H1 (cell line): ENCODE measurements at regions not wholly inside any gene's neighbourhood (a gene's known extent, or its start where the extent isn't known, plus 50 kb on each side); places are given as distances from the start of the nearest gene placed in this dataset.

Source experiments
- CTCF ChIA-PET: fragments of 300-600 bp; sonication (Branson Sonifier 250); formaldehyde crosslinking; loops from one replicate; lab custom pipeline; 2021; ENCODE audit not compliant: partially characterized antibody; lab: Charles Lee
- POLR2A ChIA-PET: fragments of 300-600 bp; sonication (Branson Sonifier 250); formaldehyde crosslinking; loops from one replicate; lab custom pipeline; 2021; ENCODE audit warnings: inconsistent platforms; ENCODE audit not compliant: partially characterized antibody; lab: Charles Lee
- DNase-seq, 2 experiments: peaks; one replicate each; pipeline versions ENCODE4 v3.0.0 to v3.0.0-alpha.2; 2010 to 2022; ENCODE audit warnings: low spot score in 2 of 2, low read depth in 1 of 2, mixed read lengths in 1 of 2
- FAIRE-seq: peaks from 2 replicates; lab custom pipeline; 2011; peaks lifted over from hg19 to GRCh38; lab: Jason Lieb, UNC
- H2AFZ ChIP-seq: 2 replicates; pipeline ENCODE4 v1.8.1; 2012; ENCODE audit warnings: low read length, inconsistent platforms
- H2AK5ac ChIP-seq: 2 replicates; pipeline ENCODE4 v1.6.1; 2013; ENCODE audit warnings: low read depth, low read length
- H2BK120ac ChIP-seq: replicated peaks from 2 replicates; pipeline ENCODE3; 2013; ENCODE audit warnings: low read depth, low read length, inconsistent platforms
- H2BK12ac ChIP-seq: 2 replicates; pipeline ENCODE4 v1.6.1; 2013; ENCODE audit warnings: low read depth, low read length
- H2BK15ac ChIP-seq: 2 replicates; pipeline ENCODE4 v1.6.1; 2013; ENCODE audit warnings: low read length
- H2BK20ac ChIP-seq: 2 replicates; pipeline ENCODE4 v1.6.1; 2013; ENCODE audit warnings: low read length
- H2BK5ac ChIP-seq: 2 replicates; pipeline ENCODE4 v1.6.1; 2013; ENCODE audit warnings: low read depth, low read length
- H3K14ac ChIP-seq: 2 replicates; pipeline ENCODE4 v1.6.1; 2013; ENCODE audit warnings: inconsistent platforms; ENCODE audit not compliant: insufficient read length
- H3K18ac ChIP-seq: 2 replicates; pipeline ENCODE4 v1.6.1; 2013; ENCODE audit warnings: low read length; ENCODE audit errors: extremely low read depth
- H3K23ac ChIP-seq: 2 replicates; pipeline ENCODE4 v1.6.1; 2013; ENCODE audit warnings: inconsistent platforms; ENCODE audit not compliant: insufficient read length
- H3K23me2 ChIP-seq: 2 replicates; pipeline ENCODE4 v1.6.1; 2013; ENCODE audit warnings: low read depth, low read length
- H3K27ac ChIP-seq: 2 replicates; pipeline ENCODE4 v1.6.1; 2011; ENCODE audit warnings: low read depth, low read length, inconsistent platforms
- H3K27me3 ChIP-seq, 4 experiments: replicated peaks in 1 of 4; 1 replicate in 1 of 4; 2 replicates in 3 of 4; pipeline versions ENCODE4 v1.6.1 to v1.8.1; 2011 to 2013; ENCODE audit warnings: low read length in 3 of 4, mild to moderate bottlenecking in 3 of 4, inconsistent platforms in 2 of 4, mixed read lengths in 2 of 4, moderate library complexity in 1 of 4; ENCODE audit not compliant: control insufficient read depth in 3 of 4, insufficient read depth in 3 of 4; ENCODE audit errors: extremely low read depth in 1 of 4
- H3K36me3 ChIP-seq, 4 experiments: 2 replicates each; pipeline versions ENCODE4 v1.6.1 to v1.8.1; 2011 to 2013; ENCODE audit warnings: mild to moderate bottlenecking in 4 of 4, low read length in 3 of 4, moderate library complexity in 2 of 4, control low read depth in 1 of 4, inconsistent platforms in 1 of 4; ENCODE audit not compliant: insufficient read depth in 4 of 4, control insufficient read depth in 2 of 4
- H3K4ac ChIP-seq: replicated peaks from 2 replicates; pipeline ENCODE3; 2013; ENCODE audit warnings: low read length, low read depth, mixed read lengths, inconsistent platforms; ENCODE audit not compliant: insufficient read length
- H3K4me1 ChIP-seq, 4 experiments: replicated peaks in 1 of 4; 1 replicate in 1 of 4; 2 replicates in 3 of 4; pipeline versions ENCODE4 v1.6.1 to v1.8.1; 2011 to 2013; ENCODE audit warnings: low read length in 3 of 4, inconsistent platforms in 2 of 4, mixed read lengths in 1 of 4; ENCODE audit not compliant: insufficient read depth in 4 of 4, control insufficient read depth in 3 of 4
- H3K4me2 ChIP-seq, 2 experiments: 2 replicates each; pipeline versions ENCODE4 v1.6.1 to v1.8.1; 2011 to 2013; ENCODE audit warnings: low read depth in 2 of 2, low read length in 2 of 2, control low read depth in 1 of 2, inconsistent platforms in 1 of 2, mild to moderate bottlenecking in 1 of 2; ENCODE audit not compliant: insufficient read depth in 1 of 2
- H3K4me3 ChIP-seq, 4 experiments: fragments of 200-600, 300-600 bp in 1 of 4; sonication (generic), shearing (Covaris generic), sonication (Bioruptor Twin) in 1 of 4; 2 replicates each; pipeline versions ENCODE4 v1.5.1 to v1.8.1; 2011 to 2016; ENCODE audit warnings: low read length in 4 of 4, low read depth in 3 of 4, control low read depth in 2 of 4, inconsistent platforms in 2 of 4, mild to moderate bottlenecking in 2 of 4, mixed read lengths in 1 of 4, moderate library complexity in 1 of 4; ENCODE audit not compliant: insufficient read depth in 2 of 4; ENCODE audit errors: extremely low read depth in 1 of 4
- H3K56ac ChIP-seq: replicated peaks from 2 replicates; pipeline ENCODE3; 2013; ENCODE audit warnings: low read depth, mild to moderate bottlenecking, mixed read lengths, low read length, inconsistent platforms; ENCODE audit not compliant: insufficient read length
- H3K79me1 ChIP-seq: 2 replicates; pipeline ENCODE4 v1.6.1; 2013; ENCODE audit warnings: low read depth, low read length, control low read depth
- H3K79me2 ChIP-seq, 2 experiments: 2 replicates each; pipeline versions ENCODE4 v1.6.1 to v1.8.1; 2012 to 2013; ENCODE audit warnings: low read length in 2 of 2, mild to moderate bottlenecking in 2 of 2, inconsistent platforms in 1 of 2; ENCODE audit not compliant: insufficient read depth in 2 of 2, control insufficient read depth in 1 of 2
- H3K9ac ChIP-seq, 4 experiments: replicated peaks in 1 of 4; 1 replicate in 1 of 4; 2 replicates in 3 of 4; pipeline versions ENCODE4 v1.6.1 to v1.8.1; 2011 to 2013; ENCODE audit warnings: low read depth in 3 of 4, low read length in 3 of 4, control low read depth in 2 of 4, mild to moderate bottlenecking in 2 of 4, moderate library complexity in 2 of 4, inconsistent platforms in 1 of 4; ENCODE audit errors: extremely low read depth in 1 of 4
- H3K9me3 ChIP-seq, 2 experiments: 2 replicates each; pipeline versions ENCODE4 v1.6.1 to v1.8.1; 2012 to 2013; ENCODE audit warnings: mild to moderate bottlenecking in 2 of 2, moderate library complexity in 2 of 2, control low read depth in 1 of 2, inconsistent platforms in 1 of 2, low read depth in 1 of 2, low read length in 1 of 2, mixed read lengths in 1 of 2; ENCODE audit not compliant: insufficient read depth in 2 of 2
- H4K20me1 ChIP-seq, 2 experiments: replicated peaks in 1 of 2; 2 replicates each; pipeline versions ENCODE3 to v1.8.1; 2011 to 2013; ENCODE audit warnings: inconsistent platforms in 2 of 2, low read length in 2 of 2, mild to moderate bottlenecking in 1 of 2; ENCODE audit not compliant: insufficient read depth in 2 of 2, control insufficient read depth in 1 of 2
- H4K5ac ChIP-seq: 2 replicates; pipeline ENCODE4 v1.6.1; 2013; ENCODE audit warnings: low read length, low read depth, mixed read lengths, inconsistent platforms; ENCODE audit not compliant: insufficient read length
- H4K8ac ChIP-seq: 2 replicates; pipeline ENCODE4 v1.8.0; 2013; ENCODE audit warnings: mild to moderate bottlenecking, moderate library complexity, low read length, inconsistent platforms; ENCODE audit not compliant: insufficient read depth; ENCODE audit errors: extremely low read depth
- H4K91ac ChIP-seq: replicated peaks from 2 replicates; pipeline ENCODE3; 2013; ENCODE audit warnings: low read length, mixed read lengths, inconsistent platforms; ENCODE audit not compliant: insufficient read length
- CBX8 ChIP-seq: fragments of 300-800, 300-1000 bp; sonication (generic); IDR thresholded peaks from 2 replicates; pipeline ENCODE4 v1.7.1; 2016; ENCODE audit warnings: low read depth, low read length, borderline replicate concordance
- MAX ChIP-seq: IDR thresholded peaks from 2 replicates; pipeline ENCODE4 v1.6.1; 2012; ENCODE audit warnings: inconsistent platforms
- NRF1 ChIP-seq: IDR thresholded peaks from 2 replicates; pipeline ENCODE4 v1.6.1; 2011; ENCODE audit warnings: mild to moderate bottlenecking, low read depth, low read length, improper control_type of control experiment
- WGBS, 2 experiments: shearing (Covaris generic) in 1 of 2; methylation state at CpG; one replicate each; pipeline versions ENCODE4 v1.1.6 to v1.1.7; 2013 to 2015; ENCODE audit warnings: low lambda C conversion rate in 2 of 2, mixed read lengths in 2 of 2, inconsistent platforms in 1 of 2, low coverage in 1 of 2, missing lambda C conversion rate in 1 of 2; ENCODE audit not compliant: insufficient replicate concordance in 2 of 2, insufficient coverage in 1 of 2, insufficient read length in 1 of 2; ENCODE audit errors: extremely low coverage in 1 of 2, missing lambda C conversion rate in 1 of 2; 5-methylcytosine and 5-hydroxymethylcytosine counted together

GRCh38 chr11:121761186-121761585 is 308.4 kb upstream of the SORL1-AS1 start:
- Histone ChIP-seq H2AFZ (no peak overlapping the region), H3K4me1 (peaks cover 0 to 4% (median under 1%) of the 10 kb centered on the region in 4 experiments; a peak in 3 of 7 replicates)
- TF ChIP-seq MAX, result no peak
- TF ChIP-seq CBX8, result no peak
- no peak for TF ChIP-seq NRF1
- TF ChIP-seq, all 59 proteins: peak for 0
- no peak overlapping the region for H3K27ac ChIP-seq
- no peak overlapping the region for H2BK20ac ChIP-seq
- no peak for FAIRE-seq
- H3K79me2 ChIP-seq, result no peaks in the 10 kb centered on the region
- H2BK5ac ChIP-seq, result no peak overlapping the region
- no peak overlapping the region for H3K56ac ChIP-seq
- H3K14ac ChIP-seq, result no peak overlapping the region
- no peak for DNase-seq
- no peak overlapping the region for H4K8ac ChIP-seq
- H3K27me3 ChIP-seq, result no peaks in the 10 kb centered on the region
- H4K20me1 ChIP-seq, result no peaks in the 10 kb centered on the region
- ChIA-PET POLR2A (no interaction called here), CTCF (interaction anchor here (1.5 to 2.6 kb wide), 2 partner anchors 107 to 340 kb away, joined by 4 to 8 read pairs; no protein-coding TSS in a partner anchor)
- H2BK12ac ChIP-seq, result no peak overlapping the region
- no peaks in the 10 kb centered on the region for H3K36me3 ChIP-seq
- no peak overlapping the region for H3K4me2 ChIP-seq
- H4K91ac ChIP-seq, result no peak overlapping the region
- no peaks in the 10 kb centered on the region for H3K9me3 ChIP-seq
- no peak overlapping the region for H2AK5ac ChIP-seq
- H4K5ac ChIP-seq, result no peak overlapping the region
- H3K9ac ChIP-seq, result no peak overlapping the region
- WGBS, 2 experiments, result 88% methylated on average over 2 of the region's 2 CpGs; no CpG with 5 or more reads in 1 of the 2 experiments
- H2BK120ac ChIP-seq, result no peak overlapping the region
- H3K18ac ChIP-seq, result no peak overlapping the region
- H2BK15ac ChIP-seq, result no peak overlapping the region
- no peaks in the 10 kb centered on the region for H3K23me2 ChIP-seq
- H3K23ac ChIP-seq, result no peak overlapping the region
- no peaks in the 10 kb centered on the region for H3K79me1 ChIP-seq
- H3K4me3 ChIP-seq, result no peak overlapping the region
- no peak overlapping the region for H3K4ac ChIP-seq
